GM12878 (cell line): ENCODE measurements at regions not wholly inside any gene's neighbourhood (a gene's known extent, or its start where the extent isn't known, plus 50 kb on each side); places are given as distances from the start of the nearest gene placed in this dataset.

Experiments
- CREB1 ChIP-seq: IDR thresholded peaks from 2 replicates; pipeline ENCODE4 v1.6.1; 2012; ENCODE audit warnings: low read depth, mild to moderate bottlenecking, inconsistent platforms
- ESRRA ChIP-seq: IDR thresholded peaks from 2 replicates; pipeline ENCODE4 v1.6.1; 2012; ENCODE audit warnings: mild to moderate bottlenecking, low read length, improper control_type of control experiment
- FOXM1 ChIP-seq: IDR thresholded peaks from 2 replicates; pipeline ENCODE4 v1.6.1; 2012; ENCODE audit warnings: low read depth, mild to moderate bottlenecking, inconsistent platforms, low read length, moderate library complexity
- HCFC1 ChIP-seq: fragments of 150-350 bp; IDR thresholded peaks from 2 replicates; pipeline ENCODE4 v1.6.1; 2014; ENCODE audit warnings: low read length
- POLR2A ChIP-seq: IDR thresholded peaks from 2 replicates; pipeline ENCODE4 v1.6.1; 2011; ENCODE audit warnings: low read depth, mild to moderate bottlenecking, low read length
- POLR2AphosphoS5 ChIP-seq: IDR thresholded peaks from 2 replicates; pipeline ENCODE4 v1.6.1; 2011; ENCODE audit warnings: mild to moderate bottlenecking, low read length, inconsistent platforms
- RAD21 ChIP-seq: IDR thresholded peaks from 2 replicates; pipeline ENCODE4 v1.6.1; 2011; ENCODE audit warnings: mild to moderate bottlenecking, low read depth, low read length, moderate library complexity; ENCODE audit not compliant: insufficient read depth
- SMC3 ChIP-seq: IDR thresholded peaks from 2 replicates; pipeline ENCODE4 v1.6.1; 2011; ENCODE audit warnings: low read length, improper control_type of control experiment, borderline replicate concordance
- SPI1 ChIP-seq: IDR thresholded peaks from 2 replicates; pipeline ENCODE4 v1.6.1; 2011; ENCODE audit warnings: low read depth, mild to moderate bottlenecking, low read length, moderate library complexity, borderline replicate concordance; ENCODE audit not compliant: insufficient read depth
- ZZZ3 ChIP-seq: IDR thresholded peaks from 2 replicates; pipeline ENCODE4 v1.6.1; 2011; ENCODE audit warnings: low read depth; ENCODE audit not compliant: control insufficient read depth, insufficient read length
- TF ChIP-seq, protein P1 (sequence below): IDR thresholded peaks from 2 replicates; pipeline ENCODE4 v1.6.1; 2012; ENCODE audit warnings: low read depth, low read length, improper control_type of control experiment

DNA sequence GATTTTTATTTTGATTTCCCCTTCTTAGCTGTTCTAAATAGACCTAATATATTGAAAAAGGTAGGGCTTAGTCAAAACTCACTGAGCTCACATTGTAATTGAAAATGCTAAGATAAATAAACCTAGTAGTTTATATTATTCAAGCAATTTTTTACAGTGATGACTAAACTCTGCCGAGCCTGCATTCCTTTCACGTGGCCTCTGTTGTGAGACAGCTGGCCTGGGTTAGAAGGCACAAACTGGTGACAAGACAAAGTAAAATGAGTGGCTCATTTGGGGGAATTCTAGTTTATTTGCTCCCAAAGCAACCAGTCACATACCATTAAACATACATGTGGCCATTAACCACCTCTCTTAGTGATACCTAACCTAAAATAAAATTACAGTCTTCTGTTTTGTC, 169.4 kb upstream of the TEX13C start:
- TF ChIP-seq CREB1 (no peak), POLR2AphosphoS5 (no peak), FOXM1 (no peak), ZZZ3 (no peak), POLR2A (no peak), RAD21 (no peak), SPI1 (no peak), HCFC1 (no peak), ESRRA (no peak), SMC3 (no peak)
- TF ChIP-seq, protein P1, sequence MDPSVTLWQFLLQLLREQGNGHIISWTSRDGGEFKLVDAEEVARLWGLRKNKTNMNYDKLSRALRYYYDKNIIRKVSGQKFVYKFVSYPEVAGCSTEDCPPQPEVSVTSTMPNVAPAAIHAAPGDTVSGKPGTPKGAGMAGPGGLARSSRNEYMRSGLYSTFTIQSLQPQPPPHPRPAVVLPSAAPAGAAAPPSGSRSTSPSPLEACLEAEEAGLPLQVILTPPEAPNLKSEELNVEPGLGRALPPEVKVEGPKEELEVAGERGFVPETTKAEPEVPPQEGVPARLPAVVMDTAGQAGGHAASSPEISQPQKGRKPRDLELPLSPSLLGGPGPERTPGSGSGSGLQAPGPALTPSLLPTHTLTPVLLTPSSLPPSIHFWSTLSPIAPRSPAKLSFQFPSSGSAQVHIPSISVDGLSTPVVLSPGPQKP: no peak
